ENCODE measurements at regions not wholly inside any gene's neighbourhood (a gene's known extent, or its start where the extent isn't known, plus 50 kb on each side); places are given as distances from the start of the nearest gene placed in this dataset.

- TF ChIP-seq CTCF (IDR thresholded peaks at IDR 0.05) (no peak), POLR2AphosphoS5 (IDR thresholded peaks at IDR 0.05) (no peak)
These were observed 153.0 kb upstream of the SMAD3 start for GRCh38 chr15:66912441-66912840.

Measured in prostate gland (tissue), 2 donors.